Neural progenitor cell (in vitro differentiated cells): ENCODE measurements at regions not wholly inside any gene's neighbourhood (a gene's known extent, or its start where the extent isn't known, plus 50 kb on each side); places are given as distances from the start of the nearest gene placed in this dataset.

Source experiments
- EZH2 ChIP-seq: fragments of 200-600 bp; sonication (generic); IDR thresholded peaks from 2 replicates; pipeline ENCODE4 v1.6.1; 2017; ENCODE audit warnings: antibody characterized with exemption, mild to moderate bottlenecking, moderate library complexity
- EZH2phosphoT487 ChIP-seq: fragments of 200-600 bp; sonication (generic); IDR thresholded peaks from 2 replicates; pipeline ENCODE4 v1.6.1; 2017; ENCODE audit warnings: antibody characterized with exemption
- TF ChIP-seq, protein P1 (sequence below): fragments of 200-600 bp; sonication (generic); IDR thresholded peaks from 2 replicates; pipeline ENCODE4 v1.5.1; 2017; ENCODE audit warnings: antibody characterized with exemption, mild to moderate bottlenecking

DNA sequence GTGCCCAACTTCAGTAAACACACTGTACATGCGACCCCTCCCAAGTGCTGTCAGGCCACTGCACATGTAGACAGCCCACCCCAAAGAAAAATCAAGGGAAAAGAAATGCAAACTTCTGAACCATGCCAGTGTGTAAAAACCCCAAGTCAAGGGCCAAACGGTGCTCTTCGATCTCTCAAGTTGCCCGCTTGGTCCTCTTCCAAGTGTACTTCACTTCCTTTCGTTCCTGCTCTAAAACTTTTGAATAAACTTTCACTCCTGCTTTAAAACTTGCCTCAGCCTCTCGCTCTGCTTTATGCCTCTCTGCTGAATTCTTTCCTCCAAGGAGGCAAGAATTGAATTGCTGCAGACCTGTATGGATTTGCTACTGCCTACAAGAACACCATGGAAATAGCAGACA, 600.7 kb downstream of the KCTD12 start:
- TF ChIP-seq, protein P1, sequence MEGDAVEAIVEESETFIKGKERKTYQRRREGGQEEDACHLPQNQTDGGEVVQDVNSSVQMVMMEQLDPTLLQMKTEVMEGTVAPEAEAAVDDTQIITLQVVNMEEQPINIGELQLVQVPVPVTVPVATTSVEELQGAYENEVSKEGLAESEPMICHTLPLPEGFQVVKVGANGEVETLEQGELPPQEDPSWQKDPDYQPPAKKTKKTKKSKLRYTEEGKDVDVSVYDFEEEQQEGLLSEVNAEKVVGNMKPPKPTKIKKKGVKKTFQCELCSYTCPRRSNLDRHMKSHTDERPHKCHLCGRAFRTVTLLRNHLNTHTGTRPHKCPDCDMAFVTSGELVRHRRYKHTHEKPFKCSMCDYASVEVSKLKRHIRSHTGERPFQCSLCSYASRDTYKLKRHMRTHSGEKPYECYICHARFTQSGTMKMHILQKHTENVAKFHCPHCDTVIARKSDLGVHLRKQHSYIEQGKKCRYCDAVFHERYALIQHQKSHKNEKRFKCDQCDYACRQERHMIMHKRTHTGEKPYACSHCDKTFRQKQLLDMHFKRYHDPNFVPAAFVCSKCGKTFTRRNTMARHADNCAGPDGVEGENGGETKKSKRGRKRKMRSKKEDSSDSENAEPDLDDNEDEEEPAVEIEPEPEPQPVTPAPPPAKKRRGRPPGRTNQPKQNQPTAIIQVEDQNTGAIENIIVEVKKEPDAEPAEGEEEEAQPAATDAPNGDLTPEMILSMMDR = no peak
- TF ChIP-seq EZH2 = no peak
- no peak for TF ChIP-seq EZH2phosphoT487
